ENCODE measurements at regions not wholly inside any gene's neighbourhood (a gene's known extent, or its start where the extent isn't known, plus 50 kb on each side); places are given as distances from the start of the nearest gene placed in this dataset.

DNA sequence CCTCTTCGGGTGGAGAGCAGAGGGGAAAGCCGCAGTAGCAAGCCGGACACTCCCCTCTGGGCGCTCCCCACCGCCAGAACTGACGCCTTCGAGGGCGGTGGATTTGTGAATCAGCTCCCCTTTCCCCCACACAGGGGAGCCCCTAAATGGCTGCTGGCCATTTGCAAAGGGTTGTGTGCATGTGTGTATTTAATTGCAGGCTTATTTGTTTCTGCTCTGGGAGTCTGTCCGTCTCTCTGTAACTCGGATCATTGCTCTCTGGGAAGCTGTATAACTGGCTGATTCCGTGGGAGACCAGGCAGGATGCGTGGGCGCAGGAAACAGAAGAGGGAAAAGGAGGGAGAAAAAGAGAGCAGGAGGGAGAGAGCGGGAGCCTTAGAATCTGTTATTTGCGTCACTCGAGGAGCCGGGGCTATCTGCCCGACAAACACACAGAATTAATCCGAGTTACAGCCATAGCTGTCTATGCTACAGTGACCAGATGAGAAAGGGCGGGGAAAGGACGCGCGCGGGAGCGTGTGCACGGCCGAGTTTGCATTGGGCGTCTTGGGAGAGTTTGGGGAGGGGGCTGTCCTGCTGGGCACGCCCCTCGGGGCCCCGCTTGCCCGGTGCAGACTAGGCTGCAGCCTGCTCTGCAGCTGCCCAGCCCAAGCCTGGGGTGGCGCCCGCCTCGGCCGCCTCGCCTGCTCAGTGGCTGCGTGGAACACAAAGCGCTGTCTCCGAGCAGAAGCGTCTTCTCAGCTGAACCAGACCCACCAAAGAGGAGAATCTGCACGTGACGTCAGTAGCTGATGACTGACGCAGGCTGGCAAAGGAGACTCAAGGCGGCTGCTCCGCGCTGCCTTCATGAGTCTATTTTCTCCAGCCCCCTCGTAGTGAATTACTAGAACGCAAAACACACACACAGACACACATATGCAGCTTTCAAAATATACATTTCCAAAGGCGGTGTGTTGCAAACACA is 105.3 kb upstream of the HSD17B12 start:
- H4K20me1 ChIP-seq (replicated peaks; ENCODE audit: insufficient read depth) = peaks cover 8% of the 10 kb centered on the region
- ATAC-seq = peak; percentile 33

GRCh38 chr11:43575913-43576310 is 104.6 kb upstream of the HSD17B12 start:
- Histone ChIP-seq H3K36me3 (ENCODE audit: insufficient read depth) (no peaks in the 10 kb centered on the region), H3K9me2 (ENCODE audit: insufficient read depth) (no peaks in the 10 kb centered on the region), H3K79me2 (replicated peaks; ENCODE audit: insufficient read depth) (no peaks in the 10 kb centered on the region), H3K4me2 (peak overlapping the region; percentile 95), H3F3A (replicated peaks; ENCODE audit: low read depth) (0 out of 2 replicates have a peak, but pooled peaks cover 6% of the 10 kb centered on the region), H3K4me1 (ENCODE audit: insufficient read depth) (peaks cover 38% of the 10 kb centered on the region), H4K20me1 (replicated peaks; ENCODE audit: insufficient read depth) (peaks cover 8% of the 10 kb centered on the region), H3K27me3 (ENCODE audit: insufficient read depth) (peaks cover 92% of the 10 kb centered on the region), H3K4me3 (peak overlapping the region; percentile 72), H2AFZ (peak overlapping the region; percentile 86), H3K27ac (ENCODE audit: low read depth) (no peak overlapping the region)
- ATAC-seq (no peak), DNase-seq (ENCODE audit: low spot score) (no peak)
- Mint-ChIP-seq H3K9me3 (no peaks in the 10 kb centered on the region; the same call in 2 of the 3 replicates), H3K4me3 (peak overlapping the region; percentile 76), H3K36me3 (ENCODE audit: low read depth) (no peaks in the 10 kb centered on the region), H3K27me3 (ENCODE audit: insufficient read depth, low read depth, poor library complexity) (peaks cover 77% of the 10 kb centered on the region), H3K4me1 (peaks cover 33% of the 10 kb centered on the region), H3K27ac (no peak overlapping the region)
- TF ChIP-seq CREB1 (CRISPR knock-in tag; IDR thresholded peaks at IDR 0.05; ENCODE audit: low read depth) (no peak), STAT1 (IDR thresholded peaks at IDR 0.05; ENCODE audit: unreplicated experiment) (no peak), CTCF (conservative IDR thresholded peaks at IDR 0.05; ENCODE audit: low read depth in 2 of 2) (no peak), JUNB (IDR thresholded peaks at IDR 0.05; ENCODE audit: unreplicated experiment) (no peak), REST (IDR thresholded peaks at IDR 0.05; ENCODE audit: unreplicated experiment) (no peak), EZH2 (IDR thresholded peaks at IDR 0.05; ENCODE audit: low read depth, unreplicated experiment) (no peak), POLR2AphosphoS5 (IDR thresholded peaks at IDR 0.05; ENCODE audit: low read depth) (no peak)
- TF ChIP-seq, protein P1, sequence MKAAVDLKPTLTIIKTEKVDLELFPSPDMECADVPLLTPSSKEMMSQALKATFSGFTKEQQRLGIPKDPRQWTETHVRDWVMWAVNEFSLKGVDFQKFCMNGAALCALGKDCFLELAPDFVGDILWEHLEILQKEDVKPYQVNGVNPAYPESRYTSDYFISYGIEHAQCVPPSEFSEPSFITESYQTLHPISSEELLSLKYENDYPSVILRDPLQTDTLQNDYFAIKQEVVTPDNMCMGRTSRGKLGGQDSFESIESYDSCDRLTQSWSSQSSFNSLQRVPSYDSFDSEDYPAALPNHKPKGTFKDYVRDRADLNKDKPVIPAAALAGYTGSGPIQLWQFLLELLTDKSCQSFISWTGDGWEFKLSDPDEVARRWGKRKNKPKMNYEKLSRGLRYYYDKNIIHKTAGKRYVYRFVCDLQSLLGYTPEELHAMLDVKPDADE (IDR thresholded peaks at IDR 0.05) = no peak

More for the DNA sequence above, 105.3 kb upstream of the HSD17B12 start:
- Histone ChIP-seq H3K9me2 (ENCODE audit: insufficient read depth) (no peaks in the 10 kb centered on the region), H3K4me2 (peak overlapping the region; percentile 95), H3K79me2 (replicated peaks; ENCODE audit: insufficient read depth) (no peaks in the 10 kb centered on the region), H3K27ac (ENCODE audit: low read depth) (no peak overlapping the region), H3K27me3 (ENCODE audit: insufficient read depth) (peaks cover 92% of the 10 kb centered on the region), H3K4me1 (ENCODE audit: insufficient read depth) (peaks cover 38% of the 10 kb centered on the region), H2AFZ (peak overlapping the region; percentile 86), H3K4me3 (peak overlapping the region; percentile 72), H3F3A (replicated peaks; ENCODE audit: low read depth) (0 out of 2 replicates have a peak, but pooled peaks cover 6% of the 10 kb centered on the region), H3K36me3 (ENCODE audit: insufficient read depth) (no peaks in the 10 kb centered on the region)
- no peak overlapping the region for H3K27ac Mint-ChIP-seq
- peak; percentile 60 for DNase-seq (ENCODE audit: low spot score)
- H3K36me3 Mint-ChIP-seq (ENCODE audit: low read depth) = no peaks in the 10 kb centered on the region
- peak; percentile 77 for TF ChIP-seq EZH2 (IDR thresholded peaks at IDR 0.05; ENCODE audit: low read depth, unreplicated experiment)
- TF ChIP-seq ZNF114 (CRISPR knock-in tag; IDR thresholded peaks at IDR 0.05) = no peak
- peak; percentile 84 for TF ChIP-seq CREB1 (CRISPR knock-in tag; IDR thresholded peaks at IDR 0.05; ENCODE audit: low read depth)
- H3K4me1 Mint-ChIP-seq = peaks cover 29% of the 10 kb centered on the region
- peaks cover 73% of the 10 kb centered on the region for H3K27me3 Mint-ChIP-seq (ENCODE audit: insufficient read depth, low read depth, poor library complexity)
- peak overlapping the region; percentile 76 for H3K4me3 Mint-ChIP-seq
- H3K9me3 Mint-ChIP-seq = no peaks in the 10 kb centered on the region; the same call in 2 of the 3 replicates

Data from GM23338 (cell line).